ENCODE measurements at regions not wholly inside any gene's neighbourhood (a gene's known extent, or its start where the extent isn't known, plus 50 kb on each side); places are given as distances from the start of the nearest gene placed in this dataset.

GRCh38 chr7:130970696-130971095 is 236.7 kb upstream of the KLF14 start:
- DNase-seq = no peak

GRCh38 chr7:130971297-130971696 is 237.3 kb upstream of the KLF14 start:
- DNase-seq = peak; percentile 60

GRCh38 chr7:130972201-130972600 is 238.2 kb upstream of the KLF14 start:
- no peak for DNase-seq

GRCh38 chr7:130973637-130974036 is 239.6 kb upstream of the KLF14 start:
- DNase-seq = no peak

GRCh38 chr7:130974169-130974568 is 240.2 kb upstream of the KLF14 start:
- no peak for DNase-seq

- no peak for DNase-seq
Measured at GRCh38 chr7:130974794-130975193, 240.8 kb upstream of the KLF14 start.

- DNase-seq = no peak
Measured at GRCh38 chr7:130975731-130976130, 241.7 kb upstream of the KLF14 start.

- DNase-seq = no peak
Measured at GRCh38 chr7:130982160-130982638, 248.2 kb upstream of the KLF14 start.

- no peak for DNase-seq
Measured at GRCh38 chr7:130982651-130983050, 248.6 kb upstream of the KLF14 start.

GRCh38 chr7:130985361-130985760 is 251.4 kb upstream of the KLF14 start:
- no peak for DNase-seq

- no peak for DNase-seq
Measured at GRCh38 chr7:130986261-130986690, 252.3 kb upstream of the KLF14 start.

- DNase-seq = no peak
Measured at GRCh38 chr7:130987092-130987491, 253.1 kb upstream of the KLF14 start.

GRCh38 chr7:130988443-130988842 is 254.4 kb upstream of the KLF14 start:
- no peak for DNase-seq

- no peak for DNase-seq
Measured at GRCh38 chr7:130989101-130989795, 255.2 kb upstream of the KLF14 start.

- DNase-seq = no peak
Measured at GRCh38 chr7:130990178-130990832, 256.3 kb upstream of the KLF14 start.

GRCh38 chr7:130993671-130994365 is 259.8 kb upstream of the KLF14 start:
- no peak for DNase-seq

- no peak for DNase-seq
Measured at GRCh38 chr7:130994378-130995115, 260.5 kb upstream of the KLF14 start.

GRCh38 chr7:130995252-130996081 is 261.5 kb upstream of the KLF14 start:
- no peak for DNase-seq

- DNase-seq = no peak
Measured at GRCh38 chr7:130996205-130996832, 262.3 kb upstream of the KLF14 start.

- peak; percentile 38 for DNase-seq
Measured at GRCh38 chr7:130996833-130997231, 262.8 kb upstream of the KLF14 start.

GRCh38 chr7:130998993-130999602 is 265.1 kb upstream of the KLF14 start:
- no peak for DNase-seq
